C4-2B (cell line): ENCODE measurements at regions not wholly inside any gene's neighbourhood (a gene's known extent, or its start where the extent isn't known, plus 50 kb on each side); places are given as distances from the start of the nearest gene placed in this dataset.

Experiments
- H3K27ac ChIP-seq: fragments of 450-650 bp; 2 replicates; pipeline ENCODE4 v1.5.1; 2017
- CTCF ChIP-seq: fragments of 450-650 bp; conservative IDR thresholded peaks from 2 replicates; pipeline ENCODE4 v1.5.1; 2017; ENCODE audit warnings: mild to moderate bottlenecking
- ZFX ChIP-seq: fragments of 450-650 bp; IDR thresholded peaks from 2 replicates; pipeline ENCODE4 v1.6.1; 2017

- no peak overlapping the region for H3K27ac ChIP-seq
- TF ChIP-seq CTCF (no peak), ZFX (no peak)
Measured at GRCh38 chr5:111968459-111968858, 211.5 kb upstream of the NREP start.

GRCh38 chr5:111967463-111967862, 210.5 kb upstream of the NREP start:
- TF ChIP-seq CTCF (no peak), ZFX (no peak)
- H3K27ac ChIP-seq: no peak overlapping the region

GRCh38 chr5:111966290-111966689, 209.3 kb upstream of the NREP start:
- H3K27ac ChIP-seq: no peak overlapping the region
- no peak for TF ChIP-seq ZFX
- TF ChIP-seq CTCF: no peak

GRCh38 chr5:111963555-111963954, 206.6 kb upstream of the NREP start:
- H3K27ac ChIP-seq: no peak overlapping the region
- TF ChIP-seq ZFX (no peak), CTCF (no peak)

- H3K27ac ChIP-seq: no peak overlapping the region
- TF ChIP-seq ZFX: no peak
- no peak for TF ChIP-seq CTCF
Measured at GRCh38 chr5:111962906-111963305, 205.9 kb upstream of the NREP start.

GRCh38 chr5:111961862-111962261, 204.9 kb upstream of the NREP start:
- TF ChIP-seq ZFX (no peak), CTCF (no peak)
- H3K27ac ChIP-seq: no peak overlapping the region

DNA sequence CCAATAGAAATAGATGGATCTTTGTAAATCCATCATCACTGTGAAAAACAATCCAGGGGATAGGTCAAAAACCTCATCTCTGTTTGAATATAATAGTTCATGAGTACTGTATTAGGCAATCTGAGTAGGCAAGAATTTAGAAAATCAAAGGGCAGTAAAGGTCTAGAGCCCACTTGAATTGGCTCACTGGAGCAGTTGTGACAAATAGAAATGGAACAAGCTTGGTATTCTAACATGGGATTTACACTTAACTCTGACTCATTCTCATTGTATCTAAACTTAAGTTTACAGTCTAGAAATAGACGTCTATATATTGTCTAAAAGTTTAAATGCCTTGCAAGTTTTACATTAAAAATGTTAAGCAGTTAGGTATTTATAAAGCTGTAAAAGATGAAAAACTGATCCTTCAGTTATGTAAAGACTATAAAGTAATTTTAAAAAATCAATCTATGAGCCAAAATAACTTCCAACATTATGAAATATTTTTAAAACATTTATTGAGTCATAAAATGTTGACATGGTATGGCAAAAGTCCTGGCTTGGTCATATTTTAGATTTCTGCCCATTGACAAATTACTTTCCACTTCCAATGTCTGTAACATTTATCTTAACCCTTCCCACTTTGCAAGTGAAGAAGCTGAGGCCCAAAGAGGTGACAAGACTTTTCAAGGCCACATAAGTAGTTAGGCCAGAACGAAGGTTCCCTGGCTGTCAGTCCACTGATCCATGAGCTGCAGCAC, 203.7 kb upstream of the NREP start:
- TF ChIP-seq CTCF (no peak), ZFX (no peak)
- no peak overlapping the region for H3K27ac ChIP-seq
